B cell (primary cell): ENCODE measurements at regions not wholly inside any gene's neighbourhood (a gene's known extent, or its start where the extent isn't known, plus 50 kb on each side); places are given as distances from the start of the nearest gene placed in this dataset.

Experiments
- ATAC-seq: fragments of 200-7000 bp; cut with Tn5 transposase; one replicate; pipeline ENCODE4 v1.10.0; 2021; ENCODE audit warnings: low read depth, mild to moderate bottlenecking, moderate number of reproducible peaks, moderate library complexity
- CTCF ChIA-PET: fragments of 350-600 bp; sonication (Branson Sonifier 250); formaldehyde crosslinking; loops from one replicate; lab custom pipeline; 2021; ENCODE audit warnings: antibody characterized with exemption, inconsistent platforms; lab: Charles Lee
- POLR2A ChIA-PET: fragments of 350-600 bp; sonication (Branson Sonifier 250); formaldehyde crosslinking; loops from one replicate; lab custom pipeline; 2021; ENCODE audit warnings: antibody characterized with exemption; lab: Charles Lee
- DNase-seq: peaks from one replicate; pipeline ENCODE4 v3.0.0; 2013
- H2AFZ ChIP-seq: 2 replicates; pipeline ENCODE4 v1.6.1; 2012; ENCODE audit warnings: mild to moderate bottlenecking, low read depth, low read length; ENCODE audit not compliant: insufficient read depth, poor library complexity, severe bottlenecking
- H3K27ac ChIP-seq, 2 donors: 1 replicate in 1 of 2; 2 replicates in 1 of 2; pipeline ENCODE4 v1.5.1; 2012 to 2013; ENCODE audit warnings: low read length in 2 of 2, mild to moderate bottlenecking in 2 of 2, moderate library complexity in 1 of 2
- H3K27me3 ChIP-seq, 4 experiments: fragments of 200-600 bp in 1 of 4; sonication (generic) in 1 of 4; replicated peaks in 1 of 4; 1 replicate in 2 of 4; 2 replicates in 2 of 4; pipeline versions ENCODE4 v1.6.1 to v1.7.0; 2013 to 2016; ENCODE audit warnings: low read length in 3 of 4, mild to moderate bottlenecking in 2 of 4, mixed read lengths in 1 of 4, moderate library complexity in 1 of 4; ENCODE audit not compliant: insufficient read depth in 4 of 4, control insufficient read depth in 3 of 4; ENCODE audit errors: control extremely low read depth in 1 of 4
- H3K36me3 ChIP-seq, 2 experiments: replicated peaks in 1 of 2; 1 replicate in 1 of 2; 2 replicates in 1 of 2; pipeline versions ENCODE4 v1.6.1 to v1.7.1; 2013; ENCODE audit warnings: low read length in 1 of 2; ENCODE audit not compliant: insufficient read depth in 2 of 2, control insufficient read depth in 1 of 2; ENCODE audit errors: control extremely low read depth in 1 of 2, extremely low read depth in 1 of 2
- H3K4me1 ChIP-seq, 2 donors: fragments of 200-600 bp in 1 of 2; sonication (generic) in 1 of 2; 1 replicate in 1 of 2; 2 replicates in 1 of 2; pipeline versions ENCODE4 v1.5.1 to v1.6.1; 2013 to 2017; ENCODE audit warnings: low read length in 2 of 2; ENCODE audit not compliant: control insufficient read depth in 2 of 2, insufficient read depth in 2 of 2
- H3K4me2 ChIP-seq: replicated peaks from 2 replicates; pipeline ENCODE3; 2012; ENCODE audit warnings: mild to moderate bottlenecking, low read depth, low read length; ENCODE audit not compliant: poor library complexity, severe bottlenecking
- H3K4me3 ChIP-seq, 5 experiments: fragments of 200-600 bp in 1 of 5; sonication (generic) in 1 of 5; 1 replicate in 3 of 5; 2 replicates in 2 of 5; pipeline versions ENCODE4 v1.5.1 to v1.7.0; 2011 to 2016; ENCODE audit warnings: low read length in 4 of 5, mild to moderate bottlenecking in 4 of 5, low read depth in 2 of 5, control low read depth in 1 of 5, moderate library complexity in 1 of 5; ENCODE audit not compliant: insufficient read depth in 1 of 5; ENCODE audit errors: control extremely low read depth in 1 of 5, extremely low read depth in 1 of 5
- H3K79me2 ChIP-seq: fragments of 200-600 bp; sonication (generic); one replicate; pipeline ENCODE4 v1.6.0; 2016; ENCODE audit warnings: low read length; ENCODE audit not compliant: control insufficient read depth, insufficient read depth
- H3K9ac ChIP-seq: fragments of 200-600 bp; sonication (generic); 2 replicates; pipeline ENCODE4 v1.6.1; 2017; ENCODE audit warnings: mild to moderate bottlenecking, low read length, moderate library complexity
- H3K9me3 ChIP-seq, 3 donors: one replicate each; pipeline versions ENCODE4 v1.6.1 to v1.7.1; 2013; ENCODE audit warnings: low read length in 2 of 3; ENCODE audit not compliant: control insufficient read depth in 2 of 3, insufficient read depth in 1 of 3; ENCODE audit errors: control extremely low read depth in 1 of 3
- H4K20me1 ChIP-seq: 2 replicates; pipeline ENCODE4 v1.6.0; 2012; ENCODE audit warnings: mild to moderate bottlenecking, low read length; ENCODE audit not compliant: insufficient read depth, control insufficient read depth, poor library complexity, severe bottlenecking
- H3K27ac Mint-ChIP-seq: one replicate; pipeline ENCODE4 v1.8.0; 2021; ENCODE audit warnings: mixed read lengths
- H3K27me3 Mint-ChIP-seq: one replicate; pipeline ENCODE4 v1.8.0; 2021; ENCODE audit warnings: mixed read lengths
- H3K4me1 Mint-ChIP-seq: one replicate; pipeline ENCODE4 v1.8.0; 2021; ENCODE audit warnings: mixed read lengths
- H3K4me3 Mint-ChIP-seq: one replicate; pipeline ENCODE4 v1.8.0; 2021; ENCODE audit warnings: mixed read lengths
- H3K9me3 Mint-ChIP-seq: one replicate; pipeline ENCODE4 v1.8.0; 2022; ENCODE audit warnings: mixed read lengths; ENCODE audit not compliant: insufficient read depth
- CTCF ChIP-seq: fragments of 200-600 bp; IDR thresholded peaks from one replicate; pipeline ENCODE4 v1.8.0; 2022; ENCODE audit warnings: antibody characterized with exemption, mild to moderate bottlenecking
- EZH2 ChIP-seq: IDR thresholded peaks from 2 replicates; pipeline ENCODE4 v1.6.1; 2012; ENCODE audit warnings: borderline replicate concordance, low read depth, mild to moderate bottlenecking, moderate library complexity, low read length; ENCODE audit not compliant: insufficient read depth, poor library complexity, severe bottlenecking
- WGBS: methylation state at CpG from one replicate; pipeline ENCODE4 v1.1.5; 2013; ENCODE audit warnings: missing lambda C conversion rate; ENCODE audit not compliant: insufficient coverage; 5-methylcytosine and 5-hydroxymethylcytosine counted together
- intact Hi-C: fragments of 100-400 bp; cut with micrococcal nuclease; formaldehyde crosslinking; loops from one replicate; pipeline ENCODE4 v1.10.0; 2022

GRCh38 chr3:135758961-135759360 is 206.6 kb upstream of the PPP2R3A start:
- no peaks in the 10 kb centered on the region for H4K20me1 ChIP-seq
- Mint-ChIP-seq H3K4me3 (no peak overlapping the region), H3K4me1 (no peaks in the 10 kb centered on the region), H3K27me3 (peaks cover 5% of the 10 kb centered on the region), H3K27ac (no peak overlapping the region), H3K9me3 (no peaks in the 10 kb centered on the region)
- ChIA-PET POLR2A (no interaction called here), CTCF (no interaction called here)
- no peak overlapping the region for H3K4me3 ChIP-seq
- H3K27ac ChIP-seq, result no peak overlapping the region
- H3K36me3 ChIP-seq, result no peaks in the 10 kb centered on the region
- ATAC-seq, result no peak
- H3K9ac ChIP-seq, result no peak overlapping the region
- DNase-seq, result no peak
- no peaks in the 10 kb centered on the region for H3K79me2 ChIP-seq
- 80% methylated on average over 1 of the region's 1 CpG for WGBS
- H3K27me3 ChIP-seq, result no peaks in the 10 kb centered on the region
- TF ChIP-seq CTCF (no peak), EZH2 (no peak)
- H2AFZ ChIP-seq, result no peak overlapping the region
- no peaks in the 10 kb centered on the region for H3K4me1 ChIP-seq
- no peaks in the 10 kb centered on the region for H3K9me3 ChIP-seq
- no peak overlapping the region for H3K4me2 ChIP-seq
- intact Hi-C loops, result no loop called here

- H3K9me3 Mint-ChIP-seq, result no peaks in the 10 kb centered on the region
- Histone ChIP-seq H4K20me1 (no peaks in the 10 kb centered on the region), H3K4me3 (no peak overlapping the region), H3K79me2 (no peaks in the 10 kb centered on the region), H3K4me1 (no peaks in the 10 kb centered on the region), H3K4me2 (no peak overlapping the region), H3K36me3 (no peaks in the 10 kb centered on the region), H2AFZ (no peak overlapping the region), H3K9me3 (no peaks in the 10 kb centered on the region), H3K9ac (no peak overlapping the region), H3K27ac (no peak overlapping the region), H3K27me3 (no peaks in the 10 kb centered on the region)
- TF ChIP-seq CTCF (no peak), EZH2 (no peak)
- DNase-seq (no peak), ATAC-seq (no peak)
- no peak overlapping the region for H3K27ac Mint-ChIP-seq
- no peak overlapping the region for H3K4me3 Mint-ChIP-seq
- ChIA-PET CTCF (no interaction called here), POLR2A (no interaction called here)
- H3K4me1 Mint-ChIP-seq, result no peaks in the 10 kb centered on the region
- 94% methylated on average over 2 of the region's 3 CpGs for WGBS
- intact Hi-C loops, result no loop called here
- H3K27me3 Mint-ChIP-seq, result peaks cover 5% of the 10 kb centered on the region
Observed at GRCh38 chr3:135759651-135760050, 205.9 kb upstream of the PPP2R3A start.
